NCI-H345 (cell line): ENCODE measurements at regions not wholly inside any gene's neighbourhood (a gene's known extent, or its start where the extent isn't known, plus 50 kb on each side); places are given as distances from the start of the nearest gene placed in this dataset.
"Not testable (repeated sequence)": the region's sequence is repeated elsewhere in the genome, so short reads cannot be mapped to it uniquely, and the experiment has no call there.

Source experiments
- DNase-seq: peaks from one replicate; lab custom pipeline; 2025; lab: John Stamatoyannopoulos, UW

- DNase-seq, result not testable (repeated sequence)
Measured at GRCh38 chr12:61590864-61591263, 669.3 kb upstream of the USP15 start.

GRCh38 chr12:61610143-61610542 is 650.1 kb upstream of the USP15 start:
- no peak for DNase-seq

GRCh38 chr12:61629702-61630101 is 630.5 kb upstream of the USP15 start:
- no peak for DNase-seq

- DNase-seq, result no peak
Measured at GRCh38 chr12:61646639-61647038, 613.6 kb upstream of the USP15 start.

- DNase-seq, result no peak
Measured at GRCh38 chr12:61647566-61647965, 612.6 kb upstream of the USP15 start.

- DNase-seq, result no peak
Measured at GRCh38 chr12:61652265-61652664, 607.9 kb upstream of the USP15 start.

- no peak for DNase-seq
Measured at GRCh38 chr12:61654698-61655097, 605.5 kb upstream of the USP15 start.

GRCh38 chr12:61655241-61655640 is 605.0 kb upstream of the USP15 start:
- no peak for DNase-seq

- DNase-seq, result no peak
Measured at GRCh38 chr12:61667676-61668075, 592.5 kb upstream of the USP15 start.

GRCh38 chr12:61676520-61676919 is 583.7 kb upstream of the USP15 start:
- no peak for DNase-seq

- no peak for DNase-seq
Measured at GRCh38 chr12:61687407-61687806, 572.8 kb upstream of the USP15 start.

GRCh38 chr12:61694214-61694613 is 566.0 kb upstream of the USP15 start:
- no peak for DNase-seq

GRCh38 chr12:61701471-61701870 is 558.7 kb upstream of the USP15 start:
- no peak for DNase-seq

GRCh38 chr12:61706783-61707182 is 553.4 kb upstream of the USP15 start:
- DNase-seq, result no peak

GRCh38 chr12:61713121-61713520 is 547.1 kb upstream of the USP15 start:
- DNase-seq, result no peak

GRCh38 chr12:61717986-61718385 is 542.2 kb upstream of the USP15 start:
- DNase-seq, result no peak

- DNase-seq, result no peak
Measured at GRCh38 chr12:61739925-61740324, 520.3 kb upstream of the USP15 start.

- no peak for DNase-seq
Measured at GRCh38 chr12:61750604-61751003, 509.6 kb upstream of the USP15 start.

- no peak for DNase-seq
Measured at GRCh38 chr12:61754214-61754613, 506.0 kb upstream of the USP15 start.

- DNase-seq, result no peak
Measured at GRCh38 chr12:61757831-61758505, 502.2 kb upstream of the USP15 start.

GRCh38 chr12:61758661-61759060 is 501.5 kb upstream of the USP15 start:
- DNase-seq, result no peak

GRCh38 chr12:61765926-61766325 is 494.3 kb upstream of the USP15 start:
- no peak for DNase-seq

GRCh38 chr12:61780435-61780834 is 479.8 kb upstream of the USP15 start:
- no peak for DNase-seq

GRCh38 chr12:61781021-61781581 is 479.1 kb upstream of the USP15 start:
- DNase-seq, result no peak
